HG02885 (cell line): ENCODE measurements at regions not wholly inside any gene's neighbourhood (a gene's known extent, or its start where the extent isn't known, plus 50 kb on each side); places are given as distances from the start of the nearest gene placed in this dataset.

Source experiments
- ATAC-seq: cut with Tn5 transposase; IDR thresholded peaks from one replicate; pipeline ENCODE4 v1.9.1; 2021; ENCODE audit warnings: mild to moderate bottlenecking; ENCODE audit not compliant: unreplicated experiment, poor library complexity

DNA sequence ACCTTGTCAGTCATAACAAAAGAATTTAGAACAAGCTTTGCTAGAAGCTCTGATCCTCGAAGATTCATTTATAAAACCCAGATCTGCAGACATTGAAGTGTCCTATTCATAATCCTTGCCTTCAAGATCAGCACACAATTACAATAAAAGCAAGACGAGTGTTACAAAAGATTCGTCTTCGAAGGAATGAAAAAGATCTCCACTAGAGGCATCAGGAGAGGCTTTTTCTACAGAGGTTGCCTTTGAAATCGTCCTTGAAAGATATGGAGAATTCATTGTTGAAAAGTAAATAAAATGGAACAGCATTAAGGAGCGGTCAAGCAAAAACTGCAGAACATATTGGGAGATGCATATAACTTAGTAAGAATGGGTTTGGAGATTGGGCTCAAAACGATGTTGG, 146.4 kb downstream of the BMP4 start:
- no peak for ATAC-seq

DNA sequence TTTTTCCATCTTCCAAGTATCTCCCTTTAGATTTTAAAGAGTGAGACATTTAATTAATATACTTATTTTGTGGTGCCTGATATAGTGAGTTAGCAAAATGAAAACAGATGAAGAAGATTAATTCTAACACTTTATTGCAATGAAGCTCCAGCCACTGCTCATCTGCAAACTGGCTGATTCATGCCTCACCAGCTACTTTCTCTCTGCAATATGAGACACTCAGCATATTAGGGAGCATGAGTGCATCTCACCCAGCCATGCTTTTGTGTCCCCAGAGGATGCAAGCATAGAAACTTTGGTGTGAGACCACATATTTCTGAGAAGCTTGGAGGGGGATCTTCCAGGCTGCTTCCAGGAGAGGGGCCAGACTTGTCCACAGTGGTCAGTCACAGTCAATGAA, 148.6 kb downstream of the BMP4 start:
- no peak for ATAC-seq

DNA sequence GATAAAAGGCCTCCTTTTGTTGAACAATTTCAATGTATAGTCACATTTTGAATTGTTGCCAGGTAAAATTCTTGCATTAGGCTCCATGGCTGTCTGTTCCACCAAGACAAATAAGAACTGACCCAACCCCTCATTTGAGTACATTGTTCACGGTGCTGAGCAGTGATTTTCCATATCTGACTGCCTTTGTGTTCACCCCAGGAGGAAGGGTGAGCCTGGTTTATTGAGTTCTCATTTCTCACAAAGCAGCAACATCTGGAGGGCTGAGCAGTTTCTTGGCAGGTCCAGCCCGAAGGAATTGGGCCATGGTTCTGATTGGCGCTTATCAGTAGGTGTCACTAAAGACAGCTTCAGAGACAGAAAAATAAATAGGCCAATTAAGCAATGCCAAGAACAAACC, 149.1 kb downstream of the BMP4 start:
- ATAC-seq: no peak

DNA sequence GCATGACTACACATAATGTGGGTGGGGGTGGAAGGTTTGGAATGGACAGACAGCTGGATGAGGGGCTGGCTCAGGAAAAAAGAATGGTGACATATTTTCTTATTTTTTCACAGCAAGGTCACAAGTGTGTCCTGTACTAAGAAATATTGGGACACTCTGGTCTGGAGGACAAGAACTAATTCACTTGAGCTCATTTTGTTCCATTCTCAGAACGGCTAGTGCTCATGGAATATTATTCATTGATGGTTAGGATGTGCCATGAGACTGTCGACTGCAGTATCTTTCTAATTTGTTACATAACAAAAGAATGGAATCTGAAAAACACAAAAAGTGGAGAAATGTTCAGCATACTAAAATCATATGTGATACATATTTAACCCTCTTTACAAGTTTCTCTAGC, 149.5 kb downstream of the BMP4 start:
- ATAC-seq: no peak

DNA sequence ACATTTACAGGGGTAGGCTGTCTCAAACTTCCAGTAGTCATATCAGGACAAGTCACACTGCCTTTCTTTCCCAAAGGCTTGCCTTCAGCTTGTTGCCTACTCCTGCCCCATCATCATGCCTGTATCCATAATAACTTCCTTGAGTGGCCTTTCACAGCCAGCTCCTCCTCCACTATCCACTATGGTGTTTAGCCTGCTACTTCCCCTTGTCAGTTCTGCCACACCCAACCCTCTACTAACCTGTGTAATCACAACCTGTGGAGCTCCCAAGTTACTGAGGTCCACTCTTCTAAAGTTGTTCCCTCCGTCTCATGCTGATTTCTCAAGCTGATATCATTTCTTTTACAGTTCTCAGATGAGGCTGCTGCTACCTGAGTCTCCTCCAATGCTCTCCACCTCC, 159.9 kb downstream of the BMP4 start:
- no peak for ATAC-seq

DNA sequence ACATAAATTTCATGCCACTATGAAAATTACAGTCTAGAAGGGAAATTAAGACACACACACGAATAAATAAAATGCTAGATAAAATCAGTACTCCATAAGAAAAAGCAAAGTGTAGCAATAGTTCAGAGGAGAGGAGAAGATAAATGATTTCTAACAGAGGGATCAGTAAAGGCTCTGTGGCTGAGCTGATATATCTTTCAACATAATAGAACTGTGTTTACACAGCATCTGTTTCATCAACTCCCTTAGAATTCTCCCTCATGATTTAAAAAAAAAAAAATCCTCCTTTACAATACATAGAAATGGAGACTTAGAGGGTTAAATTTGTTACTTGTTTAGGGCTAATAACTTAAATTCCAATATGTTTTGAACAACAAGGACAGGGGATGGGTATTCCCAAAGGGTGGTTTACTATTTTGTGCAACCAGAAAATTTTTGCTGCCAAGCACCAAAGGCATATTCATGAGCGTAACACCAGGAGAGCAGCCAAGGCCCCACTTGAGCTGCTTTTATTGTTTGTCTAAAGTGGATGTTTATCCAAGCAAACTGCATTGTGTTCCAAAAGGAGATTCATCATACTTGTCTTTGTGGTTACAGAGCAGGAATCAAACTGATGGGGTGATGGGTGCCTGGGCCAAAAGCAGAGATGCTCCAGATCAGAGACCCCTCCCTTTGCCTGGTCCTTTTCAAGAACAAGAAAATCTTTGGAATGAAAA, 162.7 kb downstream of the BMP4 start:
- ATAC-seq: no peak

DNA sequence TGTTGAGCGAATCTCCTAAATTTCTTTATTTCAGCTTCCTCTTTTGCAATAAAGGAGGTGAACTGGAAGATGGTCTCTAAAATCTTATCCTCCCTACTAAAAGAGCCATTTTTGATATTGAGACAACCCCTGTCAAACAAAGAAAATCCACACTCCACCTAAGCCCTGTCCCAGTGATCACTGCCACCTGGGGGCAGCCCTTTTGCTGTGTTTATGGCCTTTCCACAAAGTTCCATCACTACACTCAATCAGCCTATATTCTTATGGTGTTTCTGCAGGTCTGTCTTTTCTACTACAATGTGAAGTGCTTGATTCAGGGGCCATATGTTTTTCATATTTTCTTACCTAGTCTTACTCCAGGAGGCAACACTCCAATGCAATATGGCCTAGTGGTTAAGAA, 163.7 kb downstream of the BMP4 start:
- ATAC-seq: no peak

DNA sequence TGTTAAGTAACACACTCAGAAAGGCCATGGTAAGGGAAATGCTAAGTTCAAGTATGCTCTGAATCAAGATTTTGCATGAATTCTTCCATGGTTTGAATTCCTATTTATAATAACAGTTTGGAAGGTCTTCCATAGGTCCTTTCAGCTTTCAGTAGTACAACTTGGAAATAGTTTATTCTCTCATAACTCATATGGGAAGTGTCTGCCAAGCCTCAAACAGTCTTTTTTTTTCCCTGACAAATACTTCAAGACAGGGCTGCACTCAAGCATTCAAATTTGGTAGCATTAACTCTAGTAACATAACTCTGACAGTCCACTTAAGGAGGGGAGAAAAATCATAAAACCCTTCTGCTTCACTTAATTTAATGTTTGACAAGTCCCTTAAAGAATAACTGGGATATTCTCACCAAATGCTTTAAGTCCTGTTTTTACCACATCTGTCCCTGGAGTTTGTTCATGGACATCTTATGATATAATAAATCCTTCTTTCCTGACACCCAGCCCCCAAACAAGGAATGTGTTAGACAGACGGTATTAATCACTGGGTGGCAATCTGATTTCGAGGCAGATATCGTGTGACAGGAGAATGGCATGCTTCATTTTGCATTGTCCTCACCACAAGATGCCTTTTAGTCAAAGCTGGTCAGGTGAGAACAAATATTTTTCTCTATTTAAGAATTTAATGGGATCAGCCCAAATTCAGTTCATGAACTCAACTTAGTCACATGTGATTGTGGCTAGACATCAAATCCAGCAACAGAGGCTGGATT, 165.7 kb downstream of the BMP4 start:
- no peak for ATAC-seq

DNA sequence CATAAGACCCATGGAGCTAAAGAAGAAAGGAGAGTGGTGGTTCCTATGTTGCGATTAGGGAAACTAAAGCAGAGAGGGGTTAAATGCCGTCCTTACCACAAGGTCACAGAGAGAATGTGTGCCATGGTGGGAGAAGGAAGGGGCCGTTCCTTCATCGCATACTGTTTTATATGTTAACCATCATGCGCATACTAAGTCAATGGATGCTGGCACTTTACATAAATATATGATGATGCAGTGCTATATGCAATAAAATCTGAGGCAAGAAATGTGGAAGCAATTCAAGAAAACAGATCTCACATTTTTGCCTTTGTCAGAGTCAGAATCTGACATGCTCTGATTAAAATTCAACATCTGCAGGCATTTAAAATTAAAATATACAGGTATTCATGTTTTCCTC, 168.1 kb downstream of the BMP4 start:
- no peak for ATAC-seq

DNA sequence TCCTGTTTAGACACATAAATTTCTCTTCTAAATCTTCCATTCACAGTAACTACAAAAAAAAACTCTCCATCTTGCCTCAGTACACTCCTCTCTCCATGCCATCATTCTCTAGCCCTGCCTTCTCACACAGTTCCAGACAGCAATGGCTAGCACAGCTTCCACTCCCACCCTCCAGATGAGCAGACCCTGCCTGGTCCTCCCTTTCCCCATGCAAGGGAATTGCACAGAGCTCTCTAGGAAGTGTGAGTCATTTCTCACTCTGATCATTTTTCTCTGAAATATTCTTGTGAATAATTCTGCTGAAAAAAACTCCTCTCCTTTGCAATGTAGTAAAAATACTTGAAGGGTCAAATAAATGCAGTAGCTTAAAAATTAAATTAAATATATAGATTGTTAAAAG, 170.6 kb downstream of the BMP4 start:
- no peak for ATAC-seq

DNA sequence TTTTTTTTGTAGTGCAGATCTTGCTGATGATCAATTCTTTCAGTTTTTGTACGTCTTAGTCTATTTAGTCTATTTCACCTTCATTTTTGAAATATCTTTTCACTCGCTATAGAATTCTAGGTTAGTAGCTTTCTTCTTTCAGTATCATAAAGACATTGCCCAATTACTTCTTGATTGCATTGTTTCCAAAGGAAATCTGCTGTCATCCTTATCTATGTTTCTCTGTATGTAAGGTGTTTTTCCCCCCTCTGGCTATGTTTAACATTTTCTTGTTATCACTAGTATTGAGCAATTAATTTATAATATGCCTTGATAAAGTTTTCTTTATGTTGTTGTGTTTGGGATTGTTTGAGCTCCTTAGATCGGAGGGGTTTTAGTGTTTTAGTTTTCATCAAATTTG, 171.9 kb downstream of the BMP4 start:
- ATAC-seq: no peak

DNA sequence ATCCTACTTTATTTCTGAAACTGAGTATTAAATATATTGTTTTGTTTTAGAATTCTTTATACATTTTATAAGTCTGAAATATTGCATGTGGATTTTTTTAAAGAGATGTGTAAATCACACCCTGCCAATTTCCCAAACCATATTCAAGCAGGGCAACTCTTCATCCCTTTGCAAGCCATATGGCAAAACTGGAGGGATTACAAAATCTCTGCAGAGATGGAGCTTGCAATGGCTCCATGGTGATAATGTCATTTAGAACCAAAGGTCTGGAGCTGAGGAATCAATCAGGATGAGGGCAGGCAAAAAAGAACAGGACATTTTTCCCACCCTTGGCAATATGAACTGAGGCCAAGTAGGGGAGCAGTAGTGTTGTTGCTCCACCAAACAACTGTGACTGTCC, 173.4 kb downstream of the BMP4 start:
- ATAC-seq: no peak

DNA sequence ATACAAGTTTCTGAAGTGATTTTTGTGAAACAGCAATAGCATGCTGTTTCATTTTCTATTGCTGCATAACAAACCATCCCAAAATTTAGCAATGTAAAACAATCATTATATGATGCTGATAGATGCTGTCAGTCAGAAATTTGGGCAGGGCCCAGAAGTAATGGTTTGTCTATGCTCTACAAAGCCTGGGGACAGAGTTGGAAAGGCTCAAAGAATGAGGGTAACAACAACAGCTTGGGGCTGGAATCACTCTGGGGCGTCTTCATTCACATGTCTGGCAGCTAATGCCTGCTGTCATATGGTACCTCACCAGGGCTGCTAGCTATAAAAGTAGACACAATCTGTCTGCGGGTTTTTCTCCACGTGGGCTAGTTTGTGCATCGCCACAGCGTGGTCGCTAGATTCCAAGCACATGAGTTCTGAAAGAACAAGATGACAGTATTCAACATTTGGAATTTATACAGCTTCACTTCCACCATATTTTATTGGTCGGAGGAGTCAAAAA, 176.5 kb downstream of the BMP4 start:
- ATAC-seq: no peak

DNA sequence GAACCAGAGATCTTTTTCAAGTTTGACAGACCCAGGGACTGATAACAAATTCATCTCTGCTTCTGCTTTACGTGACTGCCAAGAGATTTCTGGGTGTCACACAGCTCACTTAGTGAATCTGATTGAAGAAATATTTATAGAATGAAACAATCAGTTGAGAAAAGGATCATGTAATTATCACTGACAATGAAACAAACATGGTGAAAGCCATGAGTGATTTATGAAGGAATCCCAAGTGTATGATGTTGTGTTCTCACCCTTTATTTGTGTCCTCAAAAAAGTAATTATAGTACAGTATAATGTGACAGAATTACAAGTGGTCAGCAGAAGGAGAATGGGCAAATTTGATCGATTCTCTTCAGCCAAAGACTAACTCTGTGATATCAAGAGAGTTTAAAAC, 177.3 kb downstream of the BMP4 start:
- ATAC-seq: no peak

DNA sequence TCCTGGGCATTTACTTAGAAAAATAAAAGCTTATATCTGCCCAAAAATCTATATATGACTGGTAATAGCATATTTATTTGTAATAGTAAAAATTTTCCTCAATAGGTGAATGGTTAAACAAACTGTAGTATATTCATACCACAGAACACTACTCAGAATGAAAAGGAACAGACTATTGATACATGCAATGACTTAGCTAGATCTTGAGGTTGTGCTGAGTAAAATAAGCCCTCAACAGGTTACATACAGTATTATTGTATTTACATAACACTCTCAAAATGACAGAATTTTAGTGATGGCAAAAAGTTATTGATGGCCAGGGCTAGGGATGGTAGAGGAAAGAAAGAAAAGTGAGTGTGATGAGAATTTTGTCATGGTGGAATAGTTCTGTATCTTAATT, 178.4 kb downstream of the BMP4 start:
- no peak for ATAC-seq

DNA sequence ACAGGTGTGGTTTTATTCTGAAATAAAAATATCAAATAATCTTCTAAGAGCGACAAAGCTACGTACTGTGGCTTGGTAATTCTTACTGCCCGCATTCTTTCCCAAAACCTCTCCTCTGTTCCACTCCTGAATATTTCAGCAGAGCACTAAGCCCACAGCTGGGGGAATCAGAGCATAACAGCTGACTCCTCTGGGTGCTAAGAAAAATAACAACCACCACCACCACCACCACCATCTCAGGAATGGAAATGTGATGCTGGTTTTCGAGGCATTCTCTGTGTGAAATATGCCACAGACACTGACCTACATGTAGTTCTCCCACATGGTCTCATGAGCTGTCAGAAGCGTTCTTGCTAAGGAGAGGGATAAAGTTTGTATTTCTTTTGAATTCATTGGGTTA, 183.7 kb downstream of the BMP4 start:
- ATAC-seq: no peak

DNA sequence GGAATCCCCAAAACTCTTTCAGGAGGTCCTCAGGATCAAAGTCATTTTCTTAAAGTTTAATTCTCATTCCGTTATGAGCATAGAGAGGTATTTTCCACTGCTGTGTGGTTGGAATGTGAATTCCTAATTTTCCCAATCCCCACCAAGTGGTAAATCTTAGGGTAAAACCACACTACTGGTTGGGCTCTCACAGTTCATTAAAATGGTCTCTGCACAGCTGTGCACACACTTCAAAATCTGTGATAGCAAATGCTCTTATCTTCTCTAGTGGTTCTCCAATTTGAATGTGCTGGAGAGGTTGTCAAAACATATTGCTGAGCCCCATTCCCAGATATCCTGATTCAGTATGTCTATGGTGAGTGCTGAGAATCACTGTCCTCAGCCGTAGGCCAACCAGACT, 189.1 kb downstream of the BMP4 start:
- ATAC-seq: no peak

DNA sequence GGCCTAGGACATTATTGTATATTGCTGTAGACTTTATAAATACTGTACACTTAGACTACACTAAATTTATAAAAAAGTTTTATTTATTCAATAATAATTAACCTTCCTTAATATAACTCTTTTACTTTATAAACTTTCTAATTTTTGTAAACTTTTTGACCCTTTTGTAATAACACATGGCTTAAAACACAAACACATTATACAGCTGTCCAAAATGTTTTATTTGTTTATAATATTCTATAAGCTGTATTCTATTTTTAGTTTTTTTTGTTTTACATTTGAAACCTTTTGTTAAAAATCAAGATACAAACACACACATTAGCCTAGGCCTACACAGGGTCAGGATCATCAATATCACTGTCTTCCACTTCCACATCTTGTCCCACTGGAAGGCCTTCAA, 190.0 kb downstream of the BMP4 start:
- ATAC-seq: no peak

DNA sequence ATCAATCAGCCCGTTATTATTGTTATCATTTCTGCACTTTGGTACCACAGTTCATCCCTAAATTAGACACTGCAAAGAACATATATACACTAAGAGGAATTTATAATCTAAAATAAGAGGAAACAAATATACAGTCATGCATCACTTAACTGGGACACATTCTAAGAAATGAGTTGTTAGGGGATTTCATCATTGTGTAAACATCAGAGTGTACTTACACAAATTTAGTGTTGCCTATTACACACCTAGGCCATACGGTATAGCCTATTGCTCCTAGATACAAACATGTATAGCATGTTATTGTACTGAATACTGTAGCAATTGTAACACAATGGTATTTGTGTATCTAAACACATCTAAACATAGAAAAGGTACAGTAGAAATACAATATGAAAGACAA, 190.5 kb downstream of the BMP4 start:
- ATAC-seq: no peak

DNA sequence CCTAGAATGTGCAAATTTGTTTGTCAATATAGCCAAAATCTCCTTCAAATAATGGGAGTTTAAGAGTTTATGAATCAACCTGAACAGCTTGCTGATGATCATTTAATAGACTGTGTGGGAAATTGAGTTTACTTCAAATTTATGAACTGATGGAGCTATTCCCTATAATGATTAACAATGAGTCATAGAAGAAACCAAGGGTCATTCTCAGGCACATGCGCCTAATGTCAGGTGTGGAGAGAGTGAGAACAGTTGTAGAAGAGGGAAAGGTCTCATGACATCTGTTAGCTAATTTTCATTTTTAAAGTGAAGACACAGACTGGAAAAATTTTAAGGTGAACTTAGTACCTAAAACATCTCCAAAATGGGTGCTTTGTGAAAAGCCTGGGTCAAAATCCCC, 191.8 kb downstream of the BMP4 start:
- ATAC-seq: no peak

DNA sequence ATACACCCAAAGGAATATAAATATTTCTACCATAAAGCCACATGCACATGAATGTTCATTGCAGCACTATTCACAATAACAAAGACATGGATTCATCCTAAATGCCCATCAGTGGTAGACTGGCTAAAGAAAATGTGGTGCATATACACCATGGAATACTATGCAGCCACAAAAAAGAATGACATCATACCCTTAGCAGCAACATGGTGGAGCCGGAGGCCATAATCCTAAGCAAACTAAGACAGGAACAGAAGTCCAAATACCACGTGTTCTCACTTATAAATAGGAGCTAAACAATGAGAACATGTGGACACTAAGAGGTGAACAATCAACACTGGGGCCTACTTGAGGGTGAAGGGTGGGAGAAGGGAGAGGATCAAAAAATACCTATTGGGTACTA, 198.5 kb downstream of the BMP4 start:
- no peak for ATAC-seq

DNA sequence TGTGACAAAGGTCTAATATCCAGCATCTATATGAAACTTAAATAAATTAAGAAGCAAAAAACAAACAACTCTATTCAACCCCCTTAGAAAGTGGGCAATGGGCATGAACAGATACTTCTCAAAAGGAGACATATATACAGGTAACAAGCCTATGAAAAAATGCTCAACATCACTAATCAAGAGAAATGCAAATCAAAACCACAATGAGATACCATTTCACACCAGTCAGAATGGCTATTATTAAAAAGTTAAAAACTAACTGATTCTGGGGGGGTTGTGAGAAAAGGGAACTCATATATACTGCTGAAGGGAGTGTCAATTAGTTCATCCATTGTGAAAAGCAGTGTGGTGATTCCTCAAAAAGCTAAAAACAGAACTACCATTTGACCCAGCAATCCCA, 198.9 kb downstream of the BMP4 start:
- ATAC-seq: no peak
